H54 (cell line): ENCODE measurements at regions not wholly inside any gene's neighbourhood (a gene's known extent, or its start where the extent isn't known, plus 50 kb on each side); places are given as distances from the start of the nearest gene placed in this dataset.

Experiments
- DNase-seq: peaks from one replicate; pipeline ENCODE4 v3.0.0; 2011; ENCODE audit warnings: low spot score, mixed read lengths; ENCODE audit not compliant: insufficient read length
- FAIRE-seq: peaks from 3 replicates; lab custom pipeline; 2011; peaks lifted over from hg19 to GRCh38; lab: Jason Lieb, UNC
- POLR2A ChIP-seq: IDR thresholded peaks from 2 replicates; pipeline ENCODE4 v1.6.1; 2011; ENCODE audit warnings: low read depth, mild to moderate bottlenecking, low read length

DNA sequence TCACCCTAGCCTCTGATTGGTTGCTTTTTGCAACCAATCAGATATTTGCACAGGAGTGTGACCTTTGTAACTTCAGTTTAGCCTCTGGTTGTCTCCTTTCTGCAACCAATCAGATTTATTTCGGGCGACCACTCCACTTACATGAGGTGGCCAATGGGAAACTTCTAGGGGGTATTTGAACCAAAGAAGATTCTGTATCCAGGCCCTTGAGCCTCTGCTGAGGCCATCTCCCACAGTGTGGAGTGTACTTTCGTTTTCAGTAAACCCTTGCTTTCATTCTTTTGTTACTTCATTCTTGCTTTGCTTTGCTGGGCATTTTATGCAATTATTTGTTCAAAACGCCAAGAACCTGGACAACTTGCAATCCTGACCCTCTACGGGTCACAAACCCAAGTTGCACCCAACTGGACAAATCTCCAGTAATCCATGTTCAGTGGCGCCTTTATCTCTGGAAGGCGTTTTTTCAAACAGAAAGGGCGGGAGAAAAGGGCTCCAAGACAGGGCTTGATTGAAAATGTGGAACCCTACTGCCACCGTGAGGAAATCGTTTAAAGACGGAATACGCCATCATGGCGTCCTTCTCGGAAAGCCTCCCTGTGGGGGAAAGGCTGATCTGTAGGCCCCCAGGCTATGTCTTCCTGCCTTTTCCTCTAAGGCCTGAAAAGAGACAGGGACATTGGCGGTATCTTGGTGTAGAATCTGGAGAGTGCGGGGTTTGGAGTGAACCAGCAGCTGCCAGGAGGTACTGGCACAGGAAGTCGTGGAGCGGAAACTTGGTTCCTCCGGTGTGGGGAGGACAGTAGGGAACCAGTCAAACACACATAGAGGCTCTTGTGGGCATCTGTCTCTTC lies 184.6 kb downstream of the OR13H1 start:
- no peak for TF ChIP-seq POLR2A
- FAIRE-seq, result no peak
- DNase-seq, result no peak

DNA sequence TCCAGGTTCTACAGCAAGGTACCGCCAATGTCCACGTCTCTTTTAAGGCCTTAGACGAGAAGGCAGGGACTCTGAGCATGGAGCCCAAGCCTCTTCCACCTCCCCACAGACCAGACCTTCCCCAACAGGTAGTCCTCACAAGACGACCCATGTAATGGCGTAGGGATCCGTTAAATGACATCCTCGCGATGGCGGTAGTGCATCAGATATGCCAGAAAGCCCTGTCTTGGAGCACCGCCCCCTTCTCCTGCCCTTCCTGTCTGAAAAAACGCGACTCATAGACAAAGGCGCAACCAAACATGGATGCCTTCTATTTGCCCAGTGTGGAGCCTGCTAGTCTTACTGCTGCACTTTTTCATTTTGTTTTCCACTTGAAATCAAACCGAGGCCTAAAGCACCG lies 185.4 kb downstream of the OR13H1 start:
- TF ChIP-seq POLR2A, result no peak
- FAIRE-seq (no peak), DNase-seq (no peak)

DNA sequence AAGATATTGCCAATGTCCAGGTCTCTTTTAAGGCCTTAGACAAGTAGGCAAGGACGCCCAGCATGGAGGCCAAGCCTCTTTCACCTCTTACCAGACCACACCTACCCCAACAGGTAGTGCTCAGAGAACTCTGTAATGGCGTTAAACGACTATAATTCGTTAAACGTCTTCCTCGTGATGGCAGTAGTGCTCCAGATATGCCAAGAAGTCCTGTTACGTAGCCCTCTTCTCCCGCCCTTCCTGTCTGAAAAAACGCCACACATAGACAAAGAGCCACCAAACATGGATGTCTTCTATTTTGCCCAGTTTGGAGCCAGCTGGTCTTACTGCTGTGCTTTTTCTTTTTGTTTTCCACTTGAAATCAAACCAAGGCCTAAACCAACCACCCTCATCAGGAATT lies 190.7 kb downstream of the OR13H1 start:
- no peak for TF ChIP-seq POLR2A
- DNase-seq (no peak), FAIRE-seq (no peak)

DNA sequence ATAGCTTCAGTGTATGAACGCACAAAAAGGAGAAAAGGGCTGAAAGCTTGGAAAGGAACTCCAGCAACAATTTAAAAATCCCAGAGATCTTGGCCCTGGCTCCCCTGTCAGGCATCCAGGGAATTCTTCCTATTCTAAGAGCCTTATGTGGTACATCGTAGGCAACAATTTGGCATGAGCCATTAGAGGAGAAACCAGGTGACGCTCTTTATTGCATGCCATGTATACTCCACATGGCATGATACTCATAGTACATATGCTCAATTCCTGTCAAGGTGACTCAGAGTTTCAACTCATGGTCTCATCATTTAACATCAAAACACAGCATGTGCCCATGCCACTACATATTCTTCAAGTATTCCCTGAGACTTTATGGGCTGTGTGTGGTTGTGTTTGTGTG lies 191.3 kb downstream of the OR13H1 start:
- DNase-seq (no peak), FAIRE-seq (no peak)
- TF ChIP-seq POLR2A, result no peak

DNA sequence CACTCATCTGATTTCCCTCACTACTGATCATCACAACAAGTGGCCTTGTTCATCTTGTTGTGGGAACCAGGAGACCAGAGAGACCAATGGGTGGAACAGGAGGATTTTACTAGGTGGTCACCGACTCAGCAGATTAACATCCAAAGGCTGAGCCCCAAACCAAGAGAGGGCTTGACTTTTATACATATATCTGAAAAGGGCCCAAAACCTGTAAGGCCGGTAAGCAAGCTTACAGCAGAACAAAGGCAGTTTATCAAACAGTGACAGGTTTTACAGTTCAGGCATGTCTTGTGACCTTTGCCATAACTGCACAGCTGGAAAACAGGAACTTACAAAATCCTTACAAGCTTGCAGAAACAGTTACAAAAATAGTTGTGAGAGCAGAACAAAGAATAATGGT lies 195.9 kb downstream of the OR13H1 start:
- FAIRE-seq, result no peak
- TF ChIP-seq POLR2A, result no peak
- no peak for DNase-seq

DNA sequence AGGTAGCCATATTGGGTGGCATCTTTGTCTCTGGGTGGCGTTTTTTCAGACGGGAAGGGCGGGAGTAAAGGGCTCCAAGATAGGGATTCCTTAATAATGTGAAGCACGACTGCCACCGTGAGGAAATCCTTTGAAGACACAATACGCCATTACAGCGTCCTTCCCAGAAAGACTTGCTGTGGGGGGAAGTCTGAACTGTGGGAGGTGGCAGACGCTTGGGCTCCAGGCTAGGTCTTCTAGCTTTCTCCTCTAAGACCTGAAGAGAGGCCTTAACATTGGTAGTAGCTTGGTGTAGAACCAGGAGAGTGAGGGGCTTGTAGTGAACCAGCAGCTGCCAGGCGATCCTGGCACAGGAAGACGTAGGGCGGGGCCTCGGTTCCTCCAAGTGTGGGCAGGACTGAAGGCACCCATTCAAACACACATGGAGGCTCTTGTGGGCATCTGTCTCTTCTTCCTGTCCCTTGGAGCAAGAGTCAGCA lies 197.3 kb downstream of the OR13H1 start:
- no peak for TF ChIP-seq POLR2A
- no peak for FAIRE-seq
- DNase-seq, result no peak

DNA sequence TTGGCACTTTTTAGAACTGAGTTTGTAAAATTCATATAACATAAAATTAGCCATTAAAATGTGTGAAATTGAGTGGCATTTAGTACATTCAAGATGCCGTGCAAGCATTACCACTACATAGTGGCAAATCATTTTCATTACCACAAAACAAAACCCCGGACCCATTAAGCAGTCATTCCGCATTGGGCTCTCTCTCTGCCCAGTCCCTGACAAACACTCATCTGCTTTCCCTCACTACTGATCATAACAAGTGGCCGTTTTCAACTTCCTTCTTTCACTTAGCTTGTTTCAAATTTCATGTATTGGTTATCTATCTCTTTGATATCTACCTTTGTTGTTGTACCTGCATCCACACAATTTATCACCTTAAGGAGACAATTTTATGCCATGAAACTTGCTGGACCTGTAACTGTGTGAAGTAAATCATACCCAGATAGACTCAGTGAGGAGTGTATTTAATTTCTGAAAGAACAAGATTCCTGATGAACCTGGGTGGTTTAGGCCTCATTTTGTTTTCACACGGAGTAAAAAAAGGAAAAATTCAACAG lies 202.1 kb downstream of the OR13H1 start:
- no peak for TF ChIP-seq POLR2A
- DNase-seq (no peak), FAIRE-seq (no peak)

DNA sequence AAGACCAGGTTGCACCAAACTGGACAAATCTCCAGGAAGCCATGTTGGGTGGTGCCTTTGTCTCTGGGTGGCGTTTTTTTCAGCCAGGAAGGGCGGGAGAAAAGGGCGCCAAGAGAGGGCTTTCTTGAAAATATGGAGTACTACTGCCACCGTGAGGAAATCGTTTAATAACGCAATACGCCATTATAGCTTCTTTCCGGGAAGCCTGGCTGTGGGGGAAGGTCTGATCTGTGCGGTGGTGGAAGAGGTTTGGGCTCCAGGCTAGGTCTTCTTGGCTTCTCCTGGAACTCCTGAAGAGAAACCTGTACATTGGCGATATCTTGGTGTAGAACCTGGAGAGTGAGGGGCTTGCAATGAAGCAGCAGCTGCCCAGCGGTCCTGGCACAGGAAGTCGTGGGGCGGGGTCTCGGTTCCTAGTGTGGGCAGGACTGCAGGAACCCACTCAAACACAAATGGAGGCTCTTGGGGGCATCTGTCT lies 202.7 kb downstream of the OR13H1 start:
- FAIRE-seq (no peak), DNase-seq (peak; percentile 13)
- TF ChIP-seq POLR2A, result no peak

DNA sequence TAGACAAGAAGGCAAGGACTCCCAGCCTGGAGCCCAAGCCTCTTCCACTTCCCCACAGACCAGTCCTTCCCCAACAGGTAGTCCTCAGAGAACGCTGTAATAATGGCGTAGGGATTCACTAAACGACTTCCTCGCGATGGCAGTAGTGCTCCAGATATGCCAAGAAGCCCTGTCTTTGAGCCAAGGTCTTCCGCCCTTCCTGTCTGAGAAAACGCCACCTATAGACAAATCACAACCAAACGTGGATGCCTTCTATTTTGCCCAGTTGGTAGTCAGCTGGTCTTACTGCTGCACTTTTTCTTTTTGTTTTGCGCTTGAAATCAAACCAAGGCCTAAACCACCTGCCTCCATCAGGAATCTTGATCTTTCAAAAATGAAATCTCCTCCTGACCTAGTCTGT lies 203.3 kb downstream of the OR13H1 start:
- no peak for TF ChIP-seq POLR2A
- FAIRE-seq (no peak), DNase-seq (no peak)

DNA sequence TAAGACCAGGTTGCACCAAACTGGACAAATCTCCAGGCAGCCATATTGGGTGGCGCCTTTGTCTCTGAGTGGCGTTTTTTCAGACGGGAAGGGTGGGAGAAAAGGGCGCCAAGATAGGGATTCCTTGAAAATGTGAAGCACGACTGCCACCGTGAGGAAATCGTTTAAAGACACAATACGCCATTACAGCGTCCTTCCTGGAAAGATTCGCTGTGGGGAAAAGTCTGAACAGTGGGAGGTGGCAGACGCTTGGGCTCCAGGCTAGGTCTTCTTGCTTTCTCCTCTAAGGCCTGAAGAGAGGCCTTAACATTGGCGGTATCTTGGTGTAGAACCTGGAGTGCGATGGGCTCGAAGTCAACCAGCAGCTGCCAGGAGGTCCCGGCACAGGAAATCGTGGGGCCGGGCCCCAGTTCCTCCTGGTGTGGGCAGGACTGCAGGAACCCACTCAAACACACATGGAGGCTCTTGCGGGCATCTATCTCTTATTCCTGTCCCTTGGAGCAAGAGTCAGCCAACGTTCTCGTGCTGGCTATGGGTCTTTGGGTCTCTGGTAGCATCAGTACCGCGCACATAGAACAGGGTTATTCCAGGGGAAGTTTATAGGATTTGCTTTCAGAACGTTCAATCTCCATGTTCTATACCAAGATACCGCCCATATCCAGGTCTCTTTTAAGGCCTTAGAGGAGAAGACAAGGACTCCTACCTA lies 208.8 kb downstream of the OR13H1 start:
- TF ChIP-seq POLR2A, result no peak
- DNase-seq (no peak), FAIRE-seq (no peak)

DNA sequence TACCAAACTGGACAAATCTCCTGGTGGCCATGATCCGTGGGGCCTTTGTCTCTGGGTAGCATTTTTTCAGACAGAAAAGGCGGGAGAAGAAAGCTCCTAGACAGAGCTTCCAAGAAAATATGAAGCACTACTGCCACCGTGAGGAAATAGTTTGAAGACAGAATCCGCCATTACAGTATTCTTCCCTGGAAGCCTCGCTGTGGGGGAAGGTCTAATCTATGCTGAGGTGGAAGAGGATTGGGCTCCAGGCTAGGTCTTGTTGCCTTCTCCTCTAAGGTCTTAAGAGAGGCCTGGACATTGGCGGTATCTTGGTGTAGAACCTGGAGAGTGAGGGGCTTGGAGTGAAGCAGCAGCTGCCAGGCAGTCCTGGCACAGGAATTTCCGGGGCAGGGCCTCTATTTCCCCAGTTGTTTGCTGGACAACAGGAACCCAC lies 218.9 kb downstream of the OR13H1 start:
- DNase-seq (no peak), FAIRE-seq (no peak)
- no peak for TF ChIP-seq POLR2A

DNA sequence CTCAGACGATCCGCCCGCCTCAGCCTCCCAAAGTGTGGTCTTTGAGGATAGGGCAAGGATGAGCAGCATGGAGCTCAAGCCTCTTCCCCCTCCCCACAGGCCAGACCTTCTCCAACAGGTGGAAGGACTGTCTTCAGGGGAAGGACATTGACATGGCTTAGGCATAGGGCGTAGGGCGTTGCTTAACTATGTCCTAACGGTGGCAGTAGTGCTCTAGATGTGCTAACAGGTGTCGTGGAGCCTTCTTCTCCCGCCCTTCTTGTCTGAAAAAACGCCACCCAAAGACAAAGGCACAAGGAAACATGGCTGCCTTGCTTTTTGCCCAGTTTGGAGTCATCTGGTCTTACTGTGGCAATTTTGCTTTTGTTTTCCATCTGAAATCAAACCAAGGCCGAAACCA lies 219.8 kb downstream of the OR13H1 start:
- no peak for DNase-seq
- TF ChIP-seq POLR2A, result no peak
- no peak for FAIRE-seq

DNA sequence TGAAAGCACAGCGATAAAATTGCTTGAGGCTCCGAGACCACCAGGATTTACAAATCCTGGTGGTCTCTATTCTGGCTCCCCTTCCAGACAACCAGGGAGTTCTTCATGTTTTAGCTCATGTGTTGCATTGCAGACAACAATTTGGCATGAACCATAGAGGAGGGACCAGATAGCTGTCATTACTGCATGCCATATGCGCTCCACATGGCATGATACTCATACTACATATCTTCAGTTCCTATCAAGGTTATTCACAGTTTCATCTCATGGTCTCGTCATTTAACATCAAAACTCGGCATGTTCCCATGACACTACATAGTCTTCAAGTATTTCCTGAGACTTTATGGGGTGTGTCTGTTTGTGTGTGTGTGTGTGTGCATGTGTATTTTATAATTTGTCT lies 220.3 kb downstream of the OR13H1 start:
- DNase-seq, result no peak
- TF ChIP-seq POLR2A, result no peak
- no peak for FAIRE-seq
